ENCODE measurements at regions not wholly inside any gene's neighbourhood (a gene's known extent, or its start where the extent isn't known, plus 50 kb on each side); places are given as distances from the start of the nearest gene placed in this dataset.

DNA sequence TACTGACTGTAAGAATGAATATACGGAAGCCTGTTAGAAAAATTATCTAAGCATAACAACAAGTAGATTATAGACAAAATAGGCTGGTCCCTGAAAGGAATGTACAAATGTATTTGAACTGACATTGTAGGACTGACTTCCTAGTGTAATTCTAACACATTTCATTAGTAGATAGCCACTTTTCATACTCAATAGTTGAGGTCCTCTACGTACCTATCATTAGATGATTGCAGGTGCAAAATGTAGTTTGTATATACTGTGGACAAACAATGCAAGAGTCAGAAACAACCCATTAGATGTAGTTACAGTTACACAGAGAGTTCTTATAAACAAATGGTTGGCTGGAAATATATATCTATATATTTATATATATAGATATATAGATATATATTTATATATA is 402.3 kb upstream of the SLITRK6 start:
- DNase-seq (ENCODE audit: low spot score), result no peak

- DNase-seq (ENCODE audit: low spot score), result no peak
These were observed 394.1 kb upstream of the SLITRK6 start for GRCh38 chr13:86193281-86193680.

DNA sequence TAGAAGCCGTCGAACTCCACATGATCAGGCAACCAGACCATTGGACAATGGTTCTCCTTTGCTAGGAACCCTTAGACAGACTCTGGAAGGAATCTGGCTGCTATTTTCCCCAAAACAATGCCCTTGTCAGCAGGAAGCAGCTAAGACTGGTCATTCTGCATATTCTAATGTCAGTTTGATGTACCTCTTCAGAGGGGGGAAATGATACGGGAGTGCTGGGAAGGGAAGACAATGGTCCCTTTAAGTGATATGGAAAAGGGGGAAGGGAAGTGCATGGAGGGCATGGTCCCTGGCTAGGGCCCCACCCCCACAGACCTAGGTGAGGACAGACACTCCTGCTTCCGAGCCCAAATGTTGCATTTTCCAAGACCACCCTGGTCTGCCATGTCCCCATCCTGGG is 389.0 kb upstream of the SLITRK6 start:
- no peak for DNase-seq (ENCODE audit: low spot score)

GRCh38 chr13:86185636-86186035 is 386.4 kb upstream of the SLITRK6 start:
- DNase-seq (ENCODE audit: low spot score), result no peak

DNA sequence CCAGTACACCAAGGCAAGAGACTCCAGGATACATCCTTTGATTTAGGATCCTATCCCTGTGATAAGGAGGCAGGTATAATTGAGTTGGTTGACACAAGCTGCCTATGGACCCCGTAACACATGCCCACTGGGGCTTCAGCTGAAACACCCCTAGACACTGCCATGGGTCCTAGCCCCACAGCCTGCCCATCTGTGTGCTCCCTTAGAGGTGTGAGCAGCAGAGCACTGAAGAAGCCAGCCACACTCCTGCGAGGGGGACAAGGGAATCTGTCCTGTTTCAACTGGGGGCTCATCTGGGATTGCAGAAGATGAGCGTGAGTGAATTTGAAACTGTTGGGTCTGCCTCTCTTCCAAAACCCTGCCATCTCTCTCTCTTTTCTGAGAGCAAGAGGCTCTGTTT is 385.9 kb upstream of the SLITRK6 start:
- DNase-seq (ENCODE audit: low spot score), result no peak

GRCh38 chr13:86174622-86175021 is 375.4 kb upstream of the SLITRK6 start:
- no peak for DNase-seq (ENCODE audit: low spot score)

DNA sequence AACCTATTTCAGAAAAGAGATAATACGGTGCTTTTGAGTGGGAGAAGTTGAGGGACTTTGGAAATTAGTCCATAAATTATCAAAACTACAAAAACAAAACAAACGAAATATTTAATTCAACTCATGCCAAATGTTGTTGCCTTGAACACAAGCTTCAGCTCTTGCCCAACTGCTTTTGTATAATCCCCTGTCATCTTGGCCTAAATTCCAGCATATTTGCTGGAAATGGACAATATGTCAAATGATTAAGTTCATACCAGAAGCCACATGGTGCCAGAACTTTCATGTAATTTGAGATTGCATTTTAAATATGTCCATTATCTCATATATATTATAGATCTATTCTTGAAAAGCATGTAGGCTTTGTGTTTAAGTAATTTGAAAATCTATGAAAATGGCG is 373.7 kb upstream of the SLITRK6 start:
- DNase-seq (ENCODE audit: low spot score), result no peak

DNA sequence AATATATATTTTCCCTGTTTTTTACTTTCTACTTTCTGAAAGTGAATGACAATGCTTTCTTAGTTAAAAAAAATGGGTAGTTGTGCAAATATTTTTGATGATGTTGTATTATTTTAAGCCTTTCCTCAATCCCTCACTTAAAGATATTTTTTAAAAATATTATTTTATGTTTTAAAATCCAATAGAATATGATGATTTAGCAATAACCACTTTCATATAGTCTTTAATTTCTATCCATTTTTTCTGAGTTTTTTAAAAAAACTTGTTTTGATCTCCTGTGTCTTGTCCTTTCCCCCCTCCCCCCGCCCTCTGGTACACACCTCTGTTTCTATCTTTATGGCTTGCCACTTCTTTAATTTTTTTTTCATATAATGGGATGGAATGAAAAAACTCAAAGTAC is 362.0 kb upstream of the SLITRK6 start:
- DNase-seq (ENCODE audit: low spot score), result no peak

DNA sequence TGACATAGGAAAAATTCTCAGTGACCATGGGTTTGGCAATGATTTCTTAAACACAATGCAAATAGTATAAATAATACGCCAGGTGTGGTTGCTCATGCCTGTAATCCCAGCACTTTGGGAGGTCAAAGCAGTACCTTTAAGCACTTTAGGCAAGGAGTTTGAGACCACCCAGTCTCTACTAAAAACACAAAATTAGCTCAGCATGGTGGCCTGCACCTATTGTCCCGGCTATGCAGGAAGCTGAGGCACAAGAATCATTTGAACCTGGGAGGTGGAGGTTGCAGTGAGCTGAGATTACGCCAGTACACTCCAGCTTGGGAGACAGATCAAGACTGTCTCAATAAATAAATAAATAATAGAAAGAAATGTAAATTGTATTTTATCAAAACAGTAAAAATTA is 356.5 kb upstream of the SLITRK6 start:
- no peak for DNase-seq (ENCODE audit: low spot score)

DNA sequence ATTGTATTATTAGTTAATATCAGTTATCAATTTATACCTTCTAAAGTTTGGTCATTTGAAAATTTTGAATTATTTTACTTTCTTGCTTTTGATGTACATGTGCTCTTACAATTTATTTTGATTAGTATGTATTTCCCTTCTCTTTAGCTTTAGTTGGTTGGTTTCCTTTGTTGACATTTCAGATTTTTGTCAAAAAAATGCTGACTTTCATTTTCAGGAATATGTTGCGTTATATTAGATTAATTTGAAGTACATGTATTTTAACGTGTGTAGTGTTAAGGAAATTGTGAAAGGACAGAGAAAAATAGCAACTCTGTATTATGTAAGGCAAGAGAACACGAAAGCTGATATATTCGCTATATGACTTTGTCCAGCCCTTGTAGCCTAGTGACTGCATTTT is 342.9 kb upstream of the SLITRK6 start:
- DNase-seq (ENCODE audit: low spot score), result no peak

- no peak for DNase-seq (ENCODE audit: low spot score)
These were observed 336.6 kb upstream of the SLITRK6 start for GRCh38 chr13:86135856-86136255.

- no peak for DNase-seq (ENCODE audit: low spot score)
These were observed 322.7 kb upstream of the SLITRK6 start for GRCh38 chr13:86121881-86122280.

DNA sequence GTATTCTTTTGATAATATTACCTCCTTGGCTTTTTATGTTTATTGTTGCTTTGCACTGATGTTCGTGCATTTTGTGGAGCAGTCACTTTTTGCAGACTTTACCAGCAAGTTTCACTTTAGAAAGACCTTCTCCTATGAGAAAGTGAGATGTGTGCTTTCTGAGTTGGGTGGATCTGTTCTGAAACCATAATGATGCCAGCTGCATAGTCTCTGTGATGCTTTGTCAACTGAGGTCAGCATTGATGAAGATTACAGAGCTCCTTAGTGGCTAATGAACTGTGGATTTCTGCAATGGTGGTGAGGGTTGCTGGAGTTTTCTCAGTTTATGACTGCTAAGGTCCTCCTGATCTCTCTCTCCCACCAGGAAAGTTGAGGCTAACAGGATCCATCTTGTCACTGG is 309.9 kb upstream of the SLITRK6 start:
- DNase-seq (ENCODE audit: low spot score), result no peak

DNA sequence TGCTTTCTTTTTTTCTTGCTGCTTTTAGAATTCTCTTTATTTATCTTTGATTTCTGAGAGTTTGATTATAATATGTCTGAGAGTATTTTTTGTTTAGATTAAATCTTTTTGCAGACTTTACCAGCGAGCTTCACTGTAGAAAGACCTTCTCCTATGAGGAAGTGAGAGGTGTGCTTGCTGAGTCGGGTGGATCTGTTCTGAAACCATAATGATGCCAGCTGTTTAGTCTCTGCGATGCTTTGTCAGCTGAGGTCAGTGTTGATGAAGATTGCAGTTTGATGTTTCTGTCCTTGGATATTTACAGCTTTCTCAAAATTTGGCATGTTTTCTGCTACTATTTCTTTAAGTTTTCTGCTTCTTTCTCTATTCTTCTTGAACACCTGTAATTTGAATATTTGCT is 309.1 kb upstream of the SLITRK6 start:
- no peak for DNase-seq (ENCODE audit: low spot score)

DNA sequence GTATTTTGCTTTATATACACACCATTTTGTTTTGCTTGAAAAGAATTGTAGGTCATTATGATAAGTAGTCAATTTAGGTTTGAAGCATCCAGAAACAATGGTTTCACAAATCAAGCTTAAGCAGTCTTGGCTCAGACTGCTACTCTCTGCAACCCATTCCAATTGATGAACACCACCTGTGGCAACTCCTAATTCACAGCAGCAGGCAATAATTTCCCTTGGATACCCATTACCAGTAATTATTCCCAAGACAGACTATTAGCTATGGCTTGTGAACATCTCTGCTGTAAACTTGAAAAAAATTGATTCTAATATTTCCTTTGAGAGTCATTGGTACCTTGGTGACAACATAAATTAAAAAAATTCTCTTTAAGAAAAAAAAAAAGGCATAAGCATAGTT is 299.3 kb upstream of the SLITRK6 start:
- no peak for DNase-seq (ENCODE audit: low spot score)

DNA sequence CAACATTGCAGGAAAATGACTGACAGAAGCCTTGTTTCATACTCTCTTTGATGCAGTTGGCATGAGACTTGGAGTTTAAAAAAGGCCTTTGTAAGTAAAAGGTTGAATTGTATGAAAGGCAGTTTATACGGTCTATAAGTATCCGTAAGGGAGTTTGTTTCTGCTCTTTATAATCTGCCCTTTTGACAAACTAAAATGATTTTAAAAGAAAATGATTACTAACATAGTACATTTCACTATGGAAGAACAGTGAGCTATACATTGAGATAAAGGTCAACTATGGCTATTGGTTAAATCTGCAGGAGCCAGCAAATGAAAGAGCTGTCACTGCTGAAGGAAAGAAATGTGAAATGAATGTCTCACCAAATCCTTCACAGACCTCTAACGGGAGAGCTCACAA is 296.1 kb upstream of the SLITRK6 start:
- DNase-seq (ENCODE audit: low spot score), result no peak

DNA sequence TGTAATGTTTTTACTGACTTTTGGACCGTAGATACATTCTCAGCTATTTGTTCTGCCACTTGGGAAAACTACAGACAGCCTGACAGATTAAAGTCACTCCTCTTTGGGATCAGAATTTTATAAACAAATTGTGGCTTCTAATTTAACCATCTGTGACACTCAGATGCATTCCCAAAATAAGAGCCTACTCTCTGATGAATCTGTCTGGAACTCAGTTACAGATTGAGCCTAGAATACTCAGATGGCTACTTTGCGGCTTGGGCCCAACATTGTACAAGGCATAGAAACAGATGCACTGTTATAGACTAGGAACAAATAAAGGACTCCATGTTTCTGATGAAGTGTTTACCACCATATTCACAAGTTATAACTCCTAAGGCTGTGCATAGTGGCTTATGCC is 291.0 kb upstream of the SLITRK6 start:
- DNase-seq (ENCODE audit: low spot score), result no peak

GRCh38 chr13:86087244-86087643 is 288.0 kb upstream of the SLITRK6 start:
- no peak for DNase-seq (ENCODE audit: low spot score)

GRCh38 chr13:86085890-86086289 is 286.7 kb upstream of the SLITRK6 start:
- DNase-seq (ENCODE audit: low spot score), result no peak

GRCh38 chr13:86082121-86082520 is 282.9 kb upstream of the SLITRK6 start:
- no peak for DNase-seq (ENCODE audit: low spot score)

DNA sequence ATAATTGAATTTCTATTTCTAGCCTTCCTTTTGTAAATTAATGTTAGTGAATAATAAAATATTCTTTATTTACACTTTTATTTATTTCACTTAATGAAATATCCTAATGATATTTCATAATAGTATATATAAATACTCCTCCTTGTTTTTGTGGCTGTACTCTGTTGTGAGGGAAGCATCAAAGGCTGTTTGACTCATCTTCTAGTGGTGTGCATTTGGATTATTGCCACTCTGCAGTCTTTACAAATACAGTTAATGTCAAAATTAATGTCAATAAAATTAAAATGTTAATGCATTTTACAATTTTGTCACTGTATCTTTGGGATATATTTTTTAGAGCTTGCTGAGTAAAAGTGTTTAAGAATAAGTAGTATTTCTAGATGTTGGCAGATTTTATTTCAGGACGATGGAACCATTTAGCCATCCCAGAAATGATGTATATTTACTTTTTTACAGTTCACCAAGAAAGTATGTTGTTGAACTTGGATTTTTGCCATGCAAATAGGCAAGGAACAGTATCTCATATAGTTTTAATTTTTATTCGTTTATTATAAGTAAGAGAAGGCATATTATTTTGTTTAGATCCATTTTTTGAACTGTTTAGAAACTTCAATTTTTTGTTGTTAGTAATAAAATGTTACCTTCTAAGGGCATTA is 281.2 kb upstream of the SLITRK6 start:
- DNase-seq (ENCODE audit: low spot score), result no peak

DNA sequence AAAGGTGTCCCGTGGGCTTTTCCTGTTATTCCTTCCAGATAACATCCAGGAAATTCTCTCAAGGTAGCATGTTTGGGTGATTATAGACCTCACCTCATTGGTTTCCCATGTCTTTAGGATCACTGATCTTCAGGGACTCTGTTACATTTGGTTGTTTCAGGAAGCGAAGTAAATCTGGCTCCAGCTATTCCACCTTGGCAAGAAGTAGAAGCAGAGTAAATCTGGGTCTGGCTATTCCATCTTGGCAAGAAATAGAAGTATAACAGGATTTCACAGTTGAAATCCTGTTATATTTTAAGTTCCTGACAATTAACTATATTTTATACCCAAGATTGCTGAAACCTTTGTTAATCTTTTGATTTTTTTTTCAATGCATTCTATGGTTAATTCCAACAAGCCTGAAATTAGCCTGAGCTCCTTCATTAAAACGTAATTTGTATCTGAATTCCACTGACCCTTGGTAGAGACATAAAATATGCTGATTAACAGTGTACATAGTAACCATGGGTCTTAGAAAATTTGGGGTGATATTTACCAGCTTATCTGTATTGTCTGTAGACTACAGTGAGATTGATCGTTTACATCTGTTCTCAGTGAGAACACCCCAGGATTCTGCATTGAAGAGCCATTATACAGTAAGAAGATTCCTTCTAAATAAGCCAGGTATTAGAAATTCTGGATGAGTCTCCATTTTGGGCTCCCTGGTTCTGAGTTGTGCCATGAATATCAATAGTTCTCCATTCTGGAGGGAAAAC is 267.6 kb upstream of the SLITRK6 start:
- DNase-seq (ENCODE audit: low spot score), result no peak

DNA sequence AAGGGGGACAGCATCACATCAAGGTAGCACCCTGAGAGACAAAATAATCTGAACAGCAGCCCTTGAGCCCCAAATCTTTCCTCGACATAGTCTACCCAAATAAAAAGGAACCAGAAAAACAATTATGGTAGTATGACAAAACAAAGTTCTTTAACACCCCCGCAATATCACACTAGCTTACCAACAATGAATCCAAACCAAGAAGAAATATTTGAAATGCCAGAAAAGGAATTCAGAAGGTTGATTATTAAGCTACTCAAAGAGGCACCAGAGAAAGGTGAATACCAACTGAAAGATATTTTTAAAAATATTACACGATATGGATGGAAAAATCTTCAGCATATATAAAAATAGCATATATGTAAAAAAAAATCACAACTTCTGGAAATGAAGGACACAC is 252.9 kb upstream of the SLITRK6 start:
- DNase-seq (ENCODE audit: low spot score), result no peak

Data from D341Med (cell line).